ENCODE measurements at regions not wholly inside any gene's neighbourhood (a gene's known extent, or its start where the extent isn't known, plus 50 kb on each side); places are given as distances from the start of the nearest gene placed in this dataset.

DNA sequence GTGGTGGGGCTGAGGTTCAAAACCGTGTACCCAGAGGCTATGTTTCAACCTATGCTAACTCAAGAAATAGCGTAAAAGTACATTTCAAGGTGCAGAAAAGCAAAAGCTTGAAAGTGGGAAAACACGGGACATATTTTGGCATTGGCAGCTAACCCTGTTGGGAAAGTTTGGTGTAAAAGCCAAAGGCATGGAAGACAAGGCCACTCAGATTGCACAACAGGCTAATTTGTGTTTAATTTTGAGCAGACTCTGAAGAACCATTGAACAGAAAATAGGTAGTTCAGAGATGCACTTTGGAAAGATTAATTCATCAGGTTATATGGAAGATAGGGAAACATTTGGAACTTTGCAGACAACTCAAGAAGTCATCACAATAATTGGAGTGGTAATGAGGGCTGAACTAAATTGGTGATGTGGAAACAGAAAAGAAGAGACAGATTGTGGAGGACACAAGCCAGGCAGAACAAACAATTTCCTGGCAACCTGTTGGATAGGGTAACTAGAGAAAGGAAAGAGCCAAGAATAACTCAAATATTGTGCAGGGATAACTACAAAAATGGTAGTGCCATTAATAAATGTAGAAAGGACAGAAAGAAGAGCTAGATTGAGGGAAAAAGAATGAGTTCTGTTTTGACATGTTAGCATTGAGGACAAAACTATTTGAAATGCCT is 140.5 kb upstream of the PGR start:
- TF ChIP-seq MAX (IDR thresholded peaks at IDR 0.05; ENCODE audit: low read depth, low read length) (no peak), MYC (IDR thresholded peaks at IDR 0.05; ENCODE audit: low read depth, low read length) (no peak), POLR2A (IDR thresholded peaks at IDR 0.05; ENCODE audit: extremely low read depth, insufficient read length) (no peak), CTCF (IDR thresholded peaks at IDR 0.05; ENCODE audit: low read depth, low read length) (no peak)
- no peak for DNase-seq (ENCODE audit: low read depth)
- H3K4me3 ChIP-seq (ENCODE audit: low read depth, low read length), result no peak overlapping the region

GRCh38 chr11:101269390-101269789 is 139.8 kb upstream of the PGR start:
- no peak for DNase-seq (ENCODE audit: low read depth)
- H3K4me3 ChIP-seq (ENCODE audit: low read depth, low read length), result no peak overlapping the region
- no peak for TF ChIP-seq MAX (IDR thresholded peaks at IDR 0.05; ENCODE audit: low read depth, low read length)
- no peak for TF ChIP-seq CTCF (IDR thresholded peaks at IDR 0.05; ENCODE audit: low read depth, low read length)
- TF ChIP-seq POLR2A (IDR thresholded peaks at IDR 0.05; ENCODE audit: extremely low read depth, insufficient read length), result no peak
- no peak for TF ChIP-seq MYC (IDR thresholded peaks at IDR 0.05; ENCODE audit: low read depth, low read length)

- no peak for TF ChIP-seq POLR2A (IDR thresholded peaks at IDR 0.05; ENCODE audit: extremely low read depth, insufficient read length)
- TF ChIP-seq MAX (IDR thresholded peaks at IDR 0.05; ENCODE audit: low read depth, low read length), result no peak
- no peak for TF ChIP-seq MYC (IDR thresholded peaks at IDR 0.05; ENCODE audit: low read depth, low read length)
- TF ChIP-seq CTCF (IDR thresholded peaks at IDR 0.05; ENCODE audit: low read depth, low read length), result no peak
Observed at GRCh38 chr11:101267654-101268053, 138.0 kb upstream of the PGR start.

DNA sequence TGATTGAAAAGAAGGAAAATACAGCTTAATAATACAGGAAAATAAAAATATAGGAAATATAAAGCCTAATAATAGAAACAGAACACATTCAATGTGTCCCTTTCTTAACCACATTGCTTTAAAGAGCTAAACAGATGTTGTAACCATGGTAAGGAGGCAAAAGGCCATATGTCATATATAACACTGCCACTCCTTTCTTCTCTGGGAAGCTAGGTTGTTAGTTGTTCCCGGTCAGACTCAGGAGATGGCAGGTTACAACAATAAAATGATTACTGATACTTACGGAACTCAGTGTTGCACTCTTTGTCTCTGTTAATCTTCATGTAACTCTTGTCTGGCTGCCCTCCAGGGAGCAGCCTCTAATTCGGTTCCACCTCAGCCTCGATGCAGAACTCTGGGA is 134.7 kb upstream of the PGR start:
- TF ChIP-seq MYC (IDR thresholded peaks at IDR 0.05; ENCODE audit: low read depth, low read length), result no peak
- no peak for TF ChIP-seq CTCF (IDR thresholded peaks at IDR 0.05; ENCODE audit: low read depth, low read length)
- no peak for TF ChIP-seq MAX (IDR thresholded peaks at IDR 0.05; ENCODE audit: low read depth, low read length)
- TF ChIP-seq POLR2A (IDR thresholded peaks at IDR 0.05; ENCODE audit: extremely low read depth, insufficient read length), result no peak
- H3K4me3 ChIP-seq (ENCODE audit: low read depth, low read length), result no peak overlapping the region
- DNase-seq (ENCODE audit: low read depth), result no peak

More at GRCh38 chr11:101267654-101268053, 138.0 kb upstream of the PGR start:
- H3K4me3 ChIP-seq (ENCODE audit: low read depth, low read length), result no peak overlapping the region
- no peak for DNase-seq (ENCODE audit: low read depth)

GRCh38 chr11:101262995-101263394 is 133.4 kb upstream of the PGR start:
- no peak for TF ChIP-seq POLR2A (IDR thresholded peaks at IDR 0.05; ENCODE audit: extremely low read depth, insufficient read length)
- TF ChIP-seq MAX (IDR thresholded peaks at IDR 0.05; ENCODE audit: low read depth, low read length), result no peak
- TF ChIP-seq MYC (IDR thresholded peaks at IDR 0.05; ENCODE audit: low read depth, low read length), result no peak
- DNase-seq (ENCODE audit: low read depth), result no peak
- no peak overlapping the region for H3K4me3 ChIP-seq (ENCODE audit: low read depth, low read length)

DNA sequence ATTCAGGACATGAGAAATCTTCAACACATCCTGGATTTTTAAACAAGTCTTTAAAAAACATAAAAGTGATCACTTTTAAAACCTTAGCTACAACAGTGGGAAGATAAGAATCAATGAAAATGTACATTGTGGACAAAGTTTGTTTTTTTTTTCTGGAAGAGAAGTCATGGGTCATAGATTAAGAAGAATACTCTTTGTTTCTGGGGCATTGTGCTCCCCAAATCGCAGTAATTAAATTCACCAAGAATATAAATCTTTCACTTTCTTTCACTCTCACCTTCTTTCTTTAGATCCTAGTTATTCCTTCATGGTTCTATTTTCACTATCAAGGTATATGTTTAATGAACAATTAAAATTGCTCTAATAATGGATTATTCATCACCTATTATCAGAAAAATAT is 132.6 kb upstream of the PGR start:
- no peak for TF ChIP-seq CTCF (IDR thresholded peaks at IDR 0.05; ENCODE audit: low read depth, low read length)
- no peak for TF ChIP-seq MYC (IDR thresholded peaks at IDR 0.05; ENCODE audit: low read depth, low read length)
- no peak for TF ChIP-seq MAX (IDR thresholded peaks at IDR 0.05; ENCODE audit: low read depth, low read length)
- no peak for TF ChIP-seq POLR2A (IDR thresholded peaks at IDR 0.05; ENCODE audit: extremely low read depth, insufficient read length)
- no peak for DNase-seq (ENCODE audit: low read depth)
- no peak overlapping the region for H3K4me3 ChIP-seq (ENCODE audit: low read depth, low read length)

All from NB4 (cell line).